Natural killer cell (primary cell): ENCODE measurements at regions not wholly inside any gene's neighbourhood (a gene's known extent, or its start where the extent isn't known, plus 50 kb on each side); places are given as distances from the start of the nearest gene placed in this dataset.

Experiments
- ATAC-seq, 3 donors: fragments of 150-1000 bp in 2 of 3; fragments of 200-7000 bp in 1 of 3; cut with Tn5 transposase; 1 replicate in 1 of 3; 2 replicates in 2 of 3; pipeline ENCODE4 v1.10.0; 2021; ENCODE audit warnings: mild to moderate bottlenecking in 2 of 3, moderate library complexity in 2 of 3
- DNase-seq, 2 donors: peaks; one replicate each; pipeline versions ENCODE4 v3.0.0 to v3.0.0-alpha.2; 2013 to 2021; ENCODE audit warnings: mixed read lengths in 1 of 2
- H3K27ac ChIP-seq: one replicate; pipeline ENCODE4 v1.5.1; 2013; ENCODE audit warnings: mild to moderate bottlenecking, low read length
- H3K27me3 ChIP-seq: one replicate; pipeline ENCODE4 v1.6.1; 2013; ENCODE audit warnings: low read length; ENCODE audit not compliant: control insufficient read depth, insufficient read depth
- H3K36me3 ChIP-seq: one replicate; pipeline ENCODE4 v1.6.1; 2013; ENCODE audit warnings: low read length; ENCODE audit not compliant: control insufficient read depth, insufficient read depth
- H3K4me1 ChIP-seq: one replicate; pipeline ENCODE4 v1.6.1; 2013; ENCODE audit warnings: low read length; ENCODE audit not compliant: control insufficient read depth, insufficient read depth
- H3K4me3 ChIP-seq: one replicate; pipeline ENCODE4 v1.5.1; 2013; ENCODE audit warnings: low read length
- H3K9me3 ChIP-seq: one replicate; pipeline ENCODE4 v1.6.1; 2013; ENCODE audit warnings: low read length; ENCODE audit not compliant: control insufficient read depth, insufficient read depth
- H3K27ac Mint-ChIP-seq, 2 donors: one replicate each; pipeline ENCODE4 v1.8.0; 2022; ENCODE audit warnings: mild to moderate bottlenecking in 2 of 2, mixed read lengths in 2 of 2, moderate library complexity in 1 of 2
- H3K27me3 Mint-ChIP-seq, 2 donors: one replicate each; pipeline ENCODE4 v1.8.0; 2022; ENCODE audit warnings: low read depth in 2 of 2, mixed read lengths in 2 of 2
- H3K36me3 Mint-ChIP-seq: one replicate; pipeline ENCODE4 v1.8.0; 2022; ENCODE audit warnings: mixed read lengths
- H3K4me1 Mint-ChIP-seq, 2 donors: one replicate each; pipeline ENCODE4 v1.8.0; 2022; ENCODE audit warnings: mixed read lengths in 2 of 2
- H3K4me3 Mint-ChIP-seq: one replicate; pipeline ENCODE4 v1.8.0; 2022; ENCODE audit warnings: mild to moderate bottlenecking, moderate library complexity, mixed read lengths
- H3K9me3 Mint-ChIP-seq, 2 donors: one replicate each; pipeline ENCODE4 v1.8.0; 2022; ENCODE audit warnings: mixed read lengths in 2 of 2
- WGBS: methylation state at CpG from one replicate; pipeline ENCODE4 v1.1.7; 2013; ENCODE audit warnings: missing lambda C conversion rate; ENCODE audit not compliant: insufficient coverage; 5-methylcytosine and 5-hydroxymethylcytosine counted together
- intact Hi-C: fragments of 100-400 bp; cut with micrococcal nuclease; formaldehyde crosslinking; loops from one replicate; pipeline ENCODE4 v1.14.2; 2022
- TF ChIP-seq, protein P1 (sequence below): fragments of 200-600 bp; IDR thresholded peaks from one replicate; pipeline ENCODE4 v1.8.0; 2022; ENCODE audit warnings: antibody characterized with exemption

DNA sequence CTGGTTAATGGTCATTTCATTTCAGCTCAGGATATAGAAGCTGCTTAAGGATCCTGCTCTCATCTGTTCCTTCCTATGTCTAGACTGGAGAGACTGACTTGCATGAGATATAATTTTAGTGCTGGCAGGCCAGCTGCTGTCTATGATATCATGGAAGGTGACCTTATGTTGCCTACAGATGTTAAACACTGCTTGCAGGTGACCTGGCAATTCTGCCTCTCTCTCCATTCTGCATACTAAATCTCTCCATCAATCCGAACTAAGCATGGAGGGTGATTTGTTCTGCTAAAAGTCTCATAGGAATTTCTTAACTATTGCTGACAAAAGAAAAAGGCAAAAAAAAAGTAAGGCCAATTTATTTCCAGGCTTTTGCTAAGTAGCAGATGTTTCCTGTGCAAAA, 81.0 kb downstream of the CCNA1 start:
- Histone ChIP-seq H3K4me1 (no peaks in the 10 kb centered on the region), H3K9me3 (no peaks in the 10 kb centered on the region), H3K4me3 (no peak overlapping the region), H3K27me3 (no peaks in the 10 kb centered on the region), H3K36me3 (no peaks in the 10 kb centered on the region), H3K27ac (no peak overlapping the region)
- H3K36me3 Mint-ChIP-seq, result no peaks in the 10 kb centered on the region
- H3K27me3 Mint-ChIP-seq, result no peaks in the 10 kb centered on the region
- peaks cover 0 to 5% of the 10 kb centered on the region in 2 donors for H3K9me3 Mint-ChIP-seq
- no peak overlapping the region for H3K27ac Mint-ChIP-seq
- ATAC-seq (no peak), DNase-seq (no peak)
- intact Hi-C loops, result no loop called here
- TF ChIP-seq, protein P1, sequence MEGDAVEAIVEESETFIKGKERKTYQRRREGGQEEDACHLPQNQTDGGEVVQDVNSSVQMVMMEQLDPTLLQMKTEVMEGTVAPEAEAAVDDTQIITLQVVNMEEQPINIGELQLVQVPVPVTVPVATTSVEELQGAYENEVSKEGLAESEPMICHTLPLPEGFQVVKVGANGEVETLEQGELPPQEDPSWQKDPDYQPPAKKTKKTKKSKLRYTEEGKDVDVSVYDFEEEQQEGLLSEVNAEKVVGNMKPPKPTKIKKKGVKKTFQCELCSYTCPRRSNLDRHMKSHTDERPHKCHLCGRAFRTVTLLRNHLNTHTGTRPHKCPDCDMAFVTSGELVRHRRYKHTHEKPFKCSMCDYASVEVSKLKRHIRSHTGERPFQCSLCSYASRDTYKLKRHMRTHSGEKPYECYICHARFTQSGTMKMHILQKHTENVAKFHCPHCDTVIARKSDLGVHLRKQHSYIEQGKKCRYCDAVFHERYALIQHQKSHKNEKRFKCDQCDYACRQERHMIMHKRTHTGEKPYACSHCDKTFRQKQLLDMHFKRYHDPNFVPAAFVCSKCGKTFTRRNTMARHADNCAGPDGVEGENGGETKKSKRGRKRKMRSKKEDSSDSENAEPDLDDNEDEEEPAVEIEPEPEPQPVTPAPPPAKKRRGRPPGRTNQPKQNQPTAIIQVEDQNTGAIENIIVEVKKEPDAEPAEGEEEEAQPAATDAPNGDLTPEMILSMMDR, result no peak
- WGBS, result no CpG with 5 or more reads among the region's 1 CpG
- no peaks in the 10 kb centered on the region for H3K4me1 Mint-ChIP-seq
- no peak overlapping the region for H3K4me3 Mint-ChIP-seq

DNA sequence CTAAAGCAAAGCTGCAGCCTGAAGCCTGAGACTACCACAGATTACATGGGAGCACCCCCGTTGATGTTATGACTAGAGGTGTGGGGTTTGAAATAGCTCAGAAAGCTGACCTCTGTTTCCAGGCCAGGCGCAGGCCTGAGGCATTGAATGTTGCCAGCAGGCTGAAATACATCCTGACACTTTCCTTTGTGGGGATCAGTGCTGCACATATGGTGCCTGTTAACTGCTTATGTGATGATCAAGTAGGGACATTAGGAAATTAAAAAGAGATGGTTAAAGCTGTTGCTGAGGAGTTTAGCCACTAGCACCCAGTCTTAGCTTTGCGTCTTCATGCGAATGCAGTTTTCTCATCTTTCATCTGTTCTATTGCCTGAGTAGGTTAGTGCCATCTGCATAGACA, 83.2 kb downstream of the CCNA1 start:
- no peak for ATAC-seq
- Mint-ChIP-seq H3K4me3 (no peak overlapping the region), H3K9me3 (peaks cover 4 to 9% of the 10 kb centered on the region in 2 donors), H3K4me1 (no peaks in the 10 kb centered on the region), H3K36me3 (no peaks in the 10 kb centered on the region), H3K27ac (no peak overlapping the region), H3K27me3 (no peaks in the 10 kb centered on the region)
- Histone ChIP-seq H3K36me3 (no peaks in the 10 kb centered on the region), H3K9me3 (no peaks in the 10 kb centered on the region), H3K4me1 (no peaks in the 10 kb centered on the region), H3K4me3 (no peak overlapping the region), H3K27ac (no peak overlapping the region), H3K27me3 (no peaks in the 10 kb centered on the region)
- TF ChIP-seq, protein P1, result no peak
- no peak for DNase-seq
- intact Hi-C loops, result no loop called here
- 98% methylated on average over 4 of the region's 4 CpGs for WGBS

DNA sequence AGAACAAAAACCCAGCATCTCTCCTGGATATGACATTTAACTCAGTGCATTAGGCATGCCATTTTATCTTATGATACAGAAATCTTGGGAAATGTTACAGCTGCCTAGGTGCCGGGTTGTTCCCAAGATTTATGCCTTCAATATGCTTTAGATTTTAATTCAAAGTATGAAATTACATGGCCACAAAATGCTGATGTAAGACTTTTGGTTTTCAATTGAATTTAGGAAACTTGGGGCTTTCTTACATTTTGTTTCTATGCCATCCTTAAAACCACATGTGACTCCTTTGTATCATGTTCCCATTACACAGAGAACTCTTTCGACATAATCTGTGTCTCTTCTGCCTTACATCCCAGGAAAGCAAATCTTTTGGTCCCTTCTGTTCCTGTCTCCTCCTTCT, 83.9 kb downstream of the CCNA1 start:
- Mint-ChIP-seq H3K4me3 (no peak overlapping the region), H3K27me3 (no peaks in the 10 kb centered on the region), H3K4me1 (no peaks in the 10 kb centered on the region), H3K9me3 (peaks cover 6 to 7% of the 10 kb centered on the region in 2 donors), H3K27ac (no peak overlapping the region), H3K36me3 (no peaks in the 10 kb centered on the region)
- no peaks in the 10 kb centered on the region for H3K27me3 ChIP-seq
- H3K27ac ChIP-seq, result no peak overlapping the region
- no peaks in the 10 kb centered on the region for H3K4me1 ChIP-seq
- H3K4me3 ChIP-seq, result no peak overlapping the region
- 66% methylated on average over 2 of the region's 2 CpGs for WGBS
- intact Hi-C loops, result no loop called here
- ATAC-seq (no peak), DNase-seq (no peak)
- H3K9me3 ChIP-seq, result no peaks in the 10 kb centered on the region
- no peaks in the 10 kb centered on the region for H3K36me3 ChIP-seq
- TF ChIP-seq, protein P1, result no peak

DNA sequence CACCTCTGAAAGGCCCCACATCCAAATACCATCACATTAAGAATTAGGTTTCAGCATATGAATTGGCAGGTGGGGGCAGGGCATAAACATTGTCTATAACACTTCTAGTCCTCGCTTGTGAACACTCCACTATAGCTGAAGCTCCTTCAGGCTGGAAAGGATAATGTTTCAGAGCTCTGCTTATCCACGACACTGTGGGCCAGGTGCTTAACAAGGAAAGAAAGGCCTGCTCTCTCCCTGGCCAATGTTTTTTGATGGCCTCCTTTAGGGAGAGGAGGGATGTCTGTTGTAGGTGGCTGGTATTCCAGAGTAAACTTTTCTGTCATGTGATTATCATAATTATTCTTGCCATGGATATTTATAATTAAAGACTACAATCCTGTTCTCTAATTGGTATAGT, 86.4 kb downstream of the CCNA1 start:
- Histone ChIP-seq H3K27ac (no peak overlapping the region), H3K9me3 (no peaks in the 10 kb centered on the region), H3K36me3 (no peaks in the 10 kb centered on the region), H3K4me1 (no peaks in the 10 kb centered on the region), H3K27me3 (no peaks in the 10 kb centered on the region), H3K4me3 (no peak overlapping the region)
- no peak overlapping the region for H3K4me3 Mint-ChIP-seq
- H3K27me3 Mint-ChIP-seq, result no peaks in the 10 kb centered on the region
- TF ChIP-seq, protein P1, result no peak
- no peak overlapping the region for H3K27ac Mint-ChIP-seq
- no peaks in the 10 kb centered on the region for H3K36me3 Mint-ChIP-seq
- DNase-seq (no peak), ATAC-seq (no peak)
- H3K9me3 Mint-ChIP-seq, result peaks cover 6 to 7% of the 10 kb centered on the region in 2 donors
- H3K4me1 Mint-ChIP-seq, result no peaks in the 10 kb centered on the region
- 85% methylated on average over 2 of the region's 2 CpGs for WGBS
- intact Hi-C loops, result no loop called here
